ENCODE measurements at regions not wholly inside any gene's neighbourhood (a gene's known extent, or its start where the extent isn't known, plus 50 kb on each side); places are given as distances from the start of the nearest gene placed in this dataset.

DNA sequence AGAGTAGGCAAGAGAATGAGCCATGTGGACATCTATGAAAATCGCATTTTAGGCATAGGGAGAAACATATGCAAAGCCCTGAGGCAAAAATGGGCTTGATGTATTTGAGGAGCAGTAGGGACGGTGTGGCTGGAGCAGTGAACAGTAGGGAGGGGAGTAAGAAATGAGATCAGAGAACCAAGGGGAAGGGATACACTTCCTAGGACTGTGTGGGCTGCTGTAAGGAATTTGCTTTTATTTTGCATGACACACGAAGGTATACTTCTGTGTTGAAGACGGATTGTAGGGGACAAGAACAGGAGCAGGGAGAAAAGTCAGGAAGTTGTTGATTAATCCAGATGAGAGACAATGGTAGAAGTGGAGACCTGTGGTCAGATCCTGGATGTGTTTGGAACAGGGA lies 572.1 kb downstream of the JRKL start:
- no peak for TF ChIP-seq POLR2A (IDR thresholded peaks at IDR 0.05; ENCODE audit: low read depth, low read length)
- no peak for TF ChIP-seq TAF1 (IDR thresholded peaks at IDR 0.05; ENCODE audit: low read depth, low read length)
- TF ChIP-seq POLR2AphosphoS5 (IDR thresholded peaks at IDR 0.05; ENCODE audit: low read depth, low read length) = no peak
- no peak for TF ChIP-seq POU2F2 (IDR thresholded peaks at IDR 0.05; ENCODE audit: low read depth, low read length)

Data from GM12891 (cell line).